Loucy (cell line): ENCODE measurements at regions not wholly inside any gene's neighbourhood (a gene's known extent, or its start where the extent isn't known, plus 50 kb on each side); places are given as distances from the start of the nearest gene placed in this dataset.

ENCODE experiments used
- H2AFZ ChIP-seq: fragments of 200-600 bp; sonication (generic); 2 replicates; pipeline ENCODE4 v1.6.0; 2016; ENCODE audit warnings: antibody characterized with exemption, mild to moderate bottlenecking, low read length, moderate library complexity
- H3F3A ChIP-seq: fragments of 200-600 bp; 2 replicates; pipeline ENCODE4 v1.6.0; 2016; ENCODE audit warnings: antibody characterized with exemption, low read depth, mild to moderate bottlenecking
- H3K27me3 ChIP-seq: fragments of 200-600 bp; sonication (generic); 2 replicates; pipeline ENCODE4 v1.6.1; 2014; ENCODE audit warnings: low read length, mild to moderate bottlenecking; ENCODE audit not compliant: insufficient read depth, poor library complexity, severe bottlenecking
- H3K36me3 ChIP-seq: fragments of 200-600 bp; sonication (generic); 2 replicates; pipeline ENCODE4 v1.6.1; 2016; ENCODE audit warnings: low read length; ENCODE audit not compliant: insufficient read depth
- H3K4me1 ChIP-seq: fragments of 200-600 bp; sonication (generic); 2 replicates; pipeline ENCODE4 v1.5.1; 2014; ENCODE audit warnings: low read length, mild to moderate bottlenecking; ENCODE audit not compliant: insufficient read depth, poor library complexity, severe bottlenecking
- H3K4me2 ChIP-seq: fragments of 200-600 bp; sonication (generic); 2 replicates; pipeline ENCODE4 v1.6.0; 2014; ENCODE audit warnings: antibody characterized with exemption, low read length, low read depth, mild to moderate bottlenecking; ENCODE audit not compliant: poor library complexity, severe bottlenecking
- H3K4me3 ChIP-seq: fragments of 200-600 bp; sonication (generic); 2 replicates; pipeline ENCODE4 v1.5.1; 2014; ENCODE audit warnings: low read length, mild to moderate bottlenecking, mixed read lengths; ENCODE audit not compliant: poor library complexity, severe bottlenecking
- H3K79me2 ChIP-seq: fragments of 200-600 bp; sonication (generic); 2 replicates; pipeline ENCODE4 v1.6.1; 2014; ENCODE audit warnings: low read length; ENCODE audit not compliant: insufficient read depth
- H3K9ac ChIP-seq: fragments of 200-600 bp; sonication (generic); 2 replicates; pipeline ENCODE4 v1.6.0; 2014; ENCODE audit warnings: mild to moderate bottlenecking, low read depth, low read length, moderate library complexity; ENCODE audit not compliant: poor library complexity, severe bottlenecking
- H3K9me2 ChIP-seq: fragments of 200-600 bp; sonication (generic); replicated peaks from 2 replicates; pipeline ENCODE4 v1.6.1; 2016; ENCODE audit warnings: low read depth, low read length, mixed read lengths
- H3K9me3 ChIP-seq: fragments of 200-600 bp; sonication (generic); 2 replicates; pipeline ENCODE4 v1.6.1; 2014; ENCODE audit warnings: mild to moderate bottlenecking, antibody characterized with exemption, low read length, low read depth; ENCODE audit not compliant: insufficient read depth
- H4K20me1 ChIP-seq: fragments of 200-600 bp; sonication (generic); 2 replicates; pipeline ENCODE4 v1.6.0; 2014; ENCODE audit warnings: antibody characterized with exemption, low read length, mild to moderate bottlenecking; ENCODE audit not compliant: insufficient read depth, poor library complexity, severe bottlenecking
- CTCF ChIP-seq: fragments of 200-600 bp; sonication (generic); conservative IDR thresholded peaks from 2 replicates; pipeline ENCODE4 v1.5.1; 2014; ENCODE audit warnings: mild to moderate bottlenecking, antibody characterized with exemption, low read length
- EZH2phosphoT487 ChIP-seq: fragments of 200-600 bp; IDR thresholded peaks from 2 replicates; pipeline ENCODE4 v1.6.1; 2018; ENCODE audit warnings: antibody characterized with exemption, mild to moderate bottlenecking, moderate library complexity, borderline replicate concordance

- Histone ChIP-seq H3K79me2 (no peaks in the 10 kb centered on the region), H3K4me1 (no peaks in the 10 kb centered on the region), H3K9me2 (no peaks in the 10 kb centered on the region), H3K4me2 (no peak overlapping the region), H2AFZ (no peak overlapping the region), H3K9ac (no peak overlapping the region), H3F3A (no peaks in the 10 kb centered on the region), H3K36me3 (no peaks in the 10 kb centered on the region), H4K20me1 (no peaks in the 10 kb centered on the region), H3K27me3 (no peaks in the 10 kb centered on the region), H3K9me3 (no peaks in the 10 kb centered on the region), H3K4me3 (no peak overlapping the region)
- TF ChIP-seq CTCF: no peak
- TF ChIP-seq EZH2phosphoT487: no peak
Observed at GRCh38 chr7:108717781-108718180, 148.1 kb downstream of the DNAJB9 start.

- Histone ChIP-seq H3K36me3 (no peaks in the 10 kb centered on the region), H3K79me2 (no peaks in the 10 kb centered on the region), H3K4me2 (no peak overlapping the region), H3K9ac (no peak overlapping the region), H3K4me1 (no peaks in the 10 kb centered on the region), H3K9me3 (no peaks in the 10 kb centered on the region), H3K27me3 (no peaks in the 10 kb centered on the region), H3K9me2 (no peaks in the 10 kb centered on the region), H3K4me3 (no peak overlapping the region), H3F3A (no peaks in the 10 kb centered on the region), H4K20me1 (no peaks in the 10 kb centered on the region), H2AFZ (no peak overlapping the region)
- TF ChIP-seq EZH2phosphoT487 (no peak), CTCF (no peak)
Observed at GRCh38 chr7:108719631-108720030, 150.0 kb downstream of the DNAJB9 start.

GRCh38 chr7:108722561-108722960 is 152.9 kb downstream of the DNAJB9 start:
- H3K9me3 ChIP-seq: no peaks in the 10 kb centered on the region
- TF ChIP-seq CTCF: no peak
- no peak for TF ChIP-seq EZH2phosphoT487
- no peak overlapping the region for H3K4me3 ChIP-seq
- H2AFZ ChIP-seq: no peak overlapping the region
- H3K4me1 ChIP-seq: no peaks in the 10 kb centered on the region
- H3K27me3 ChIP-seq: no peaks in the 10 kb centered on the region
- no peaks in the 10 kb centered on the region for H3K79me2 ChIP-seq
- no peaks in the 10 kb centered on the region for H3K9me2 ChIP-seq
- H3F3A ChIP-seq: no peaks in the 10 kb centered on the region
- no peak overlapping the region for H3K9ac ChIP-seq
- H3K36me3 ChIP-seq: no peaks in the 10 kb centered on the region
- no peaks in the 10 kb centered on the region for H4K20me1 ChIP-seq
- H3K4me2 ChIP-seq: no peak overlapping the region
